Caki2 (cell line): ENCODE measurements at regions not wholly inside any gene's neighbourhood (a gene's known extent, or its start where the extent isn't known, plus 50 kb on each side); places are given as distances from the start of the nearest gene placed in this dataset.

Source experiments
- DNase-seq: peaks from one replicate; pipeline ENCODE4 v3.0.0-alpha.2; 2015; ENCODE audit warnings: low read depth
- in situ Hi-C: cut with HindIII; loops from 2 replicates; pipeline ENCODE4 v1.10.0; 2016; ENCODE audit warnings: low sequenced_read_pairs, low pct_unique_long_range_greater_than_20kb, mixed read lengths

DNA sequence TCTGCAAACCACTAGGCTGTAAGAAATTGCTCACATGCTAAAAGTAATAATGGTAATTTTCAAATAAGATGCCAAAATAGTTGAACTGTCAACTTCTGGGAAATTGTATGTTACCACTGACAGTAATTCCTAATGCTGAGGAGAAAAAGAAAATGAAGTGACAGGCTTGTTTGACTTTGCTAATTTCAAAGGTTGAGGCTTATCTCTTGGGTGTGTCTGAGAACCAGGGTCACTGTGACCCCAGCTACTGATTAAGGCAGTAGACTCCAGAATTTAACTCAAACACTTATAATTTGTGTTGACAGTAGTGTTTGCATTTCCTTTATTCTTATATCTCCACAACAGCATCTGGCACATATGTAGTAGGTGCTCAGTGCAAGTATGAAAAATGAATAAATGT lies 74.6 kb upstream of the PDZRN3 start:
- in situ Hi-C loops, result no loop called here
- no peak for DNase-seq

DNA sequence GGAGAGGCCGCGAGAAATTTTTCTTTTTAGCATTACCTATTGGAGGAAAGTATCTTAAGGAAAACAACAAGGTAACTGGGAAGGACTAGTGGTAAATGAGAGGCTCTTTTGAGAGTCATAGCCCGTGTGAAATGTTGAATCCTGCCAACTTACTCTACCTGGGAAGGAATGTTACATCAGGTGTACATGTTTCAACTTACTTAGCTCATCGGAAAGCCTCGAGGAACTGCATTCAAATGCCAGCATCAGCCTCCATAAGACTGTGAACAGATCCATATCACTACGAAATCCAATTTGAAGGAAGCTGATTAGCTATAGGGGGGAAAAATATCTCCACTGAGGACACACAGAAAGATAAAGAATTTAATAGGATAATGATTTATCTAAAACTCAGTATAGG lies 72.3 kb upstream of the PDZRN3 start:
- no peak for DNase-seq
- in situ Hi-C loops, result no loop called here

DNA sequence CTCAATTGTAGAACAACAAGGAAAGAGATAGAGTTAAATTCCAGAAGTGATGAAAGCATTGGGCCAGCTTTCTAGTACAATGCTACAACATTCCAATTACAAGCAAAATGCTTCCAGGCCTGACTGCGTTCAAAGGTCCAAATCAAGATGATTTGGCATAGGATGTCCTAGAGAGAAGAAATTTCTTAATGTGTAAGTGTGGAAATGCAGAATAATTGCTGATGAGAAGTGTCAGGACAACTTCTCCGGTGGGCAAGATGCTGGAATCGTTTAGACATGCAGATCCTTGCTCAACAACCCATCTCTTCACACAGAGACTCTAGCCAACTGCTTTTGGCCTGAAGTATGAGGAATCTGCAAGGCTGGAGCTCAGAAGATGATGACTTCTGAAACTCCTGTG lies 71.1 kb upstream of the PDZRN3 start:
- DNase-seq, result no peak
- in situ Hi-C loops, result no loop called here

DNA sequence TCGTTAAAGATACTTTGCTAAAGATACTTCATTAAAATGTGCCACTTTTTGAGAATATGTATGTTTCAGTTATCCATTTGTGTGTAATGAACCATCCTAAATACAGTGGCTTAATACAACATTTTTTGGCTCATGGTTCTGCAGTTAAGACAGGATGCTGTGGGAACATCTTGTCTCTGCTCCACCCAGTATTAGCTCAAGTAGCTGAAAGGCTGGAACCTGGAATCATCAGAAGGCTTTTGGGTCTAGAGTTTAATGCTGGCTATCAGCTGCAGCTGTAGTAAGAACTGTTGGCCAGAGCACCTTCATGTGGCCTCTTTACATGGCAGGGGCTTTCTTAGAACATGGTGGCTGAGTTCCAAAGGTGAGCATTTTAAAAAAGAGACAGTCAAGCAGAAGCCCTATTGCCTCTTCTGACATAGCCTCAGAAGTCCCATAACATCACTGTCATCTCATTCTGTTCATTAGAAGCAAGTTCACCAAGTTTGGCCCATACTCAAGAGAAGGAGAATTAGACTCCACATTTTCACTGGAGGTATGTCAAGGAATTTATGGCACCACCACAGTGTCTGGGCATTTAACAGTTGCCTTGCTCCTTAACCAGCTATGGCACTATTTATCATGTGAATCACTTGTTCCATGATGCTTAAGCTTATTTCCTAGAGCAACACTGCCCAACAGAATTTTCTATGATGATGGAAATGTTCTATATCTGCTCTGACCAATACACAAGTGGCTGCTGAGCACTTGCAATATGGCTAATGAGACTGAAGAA lies 70.4 kb upstream of the PDZRN3 start:
- in situ Hi-C loops, result no loop called here
- no peak for DNase-seq

DNA sequence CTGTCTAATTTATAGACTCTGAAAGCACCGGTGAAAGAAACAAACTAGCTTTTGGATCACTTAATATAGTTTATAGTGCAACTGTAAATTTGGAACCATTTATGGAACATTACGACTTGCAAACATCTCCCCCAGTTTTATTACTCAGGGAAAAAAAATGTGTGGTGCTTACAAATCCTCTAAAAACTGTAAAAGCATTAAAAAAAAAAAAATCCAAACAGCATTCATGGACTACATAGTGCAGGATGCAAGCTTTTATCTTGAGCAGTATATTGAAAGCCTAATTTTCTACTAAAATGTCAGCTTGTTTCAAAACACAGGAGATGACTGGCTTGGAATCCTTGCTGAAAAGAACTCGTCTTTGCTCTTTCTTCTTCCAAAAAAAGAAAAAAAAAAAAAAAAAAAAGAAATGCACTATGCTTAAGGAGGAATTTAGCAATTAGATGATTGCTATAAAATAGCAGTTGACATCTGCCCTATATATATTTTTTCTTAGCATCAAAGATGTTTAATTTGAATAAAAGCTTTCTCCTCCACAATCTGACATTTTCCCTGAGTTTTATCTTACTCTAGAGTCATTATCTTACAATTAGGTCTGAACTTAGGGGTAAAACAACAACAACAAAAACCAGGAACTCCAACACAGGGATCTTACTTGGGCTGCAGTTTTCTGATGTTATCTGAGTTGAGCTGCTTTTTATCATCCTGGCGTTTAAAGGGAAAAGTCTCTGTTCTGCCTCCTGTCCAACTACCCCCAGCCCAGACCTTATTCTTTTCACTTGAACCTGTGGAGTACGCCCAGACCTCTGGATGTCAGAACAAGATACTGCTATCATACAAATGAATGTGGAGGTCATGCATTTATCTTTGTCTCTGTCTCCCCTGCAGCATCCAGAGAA lies 62.6 kb upstream of the PDZRN3 start:
- DNase-seq, result no peak
- in situ Hi-C loops, result no loop called here

DNA sequence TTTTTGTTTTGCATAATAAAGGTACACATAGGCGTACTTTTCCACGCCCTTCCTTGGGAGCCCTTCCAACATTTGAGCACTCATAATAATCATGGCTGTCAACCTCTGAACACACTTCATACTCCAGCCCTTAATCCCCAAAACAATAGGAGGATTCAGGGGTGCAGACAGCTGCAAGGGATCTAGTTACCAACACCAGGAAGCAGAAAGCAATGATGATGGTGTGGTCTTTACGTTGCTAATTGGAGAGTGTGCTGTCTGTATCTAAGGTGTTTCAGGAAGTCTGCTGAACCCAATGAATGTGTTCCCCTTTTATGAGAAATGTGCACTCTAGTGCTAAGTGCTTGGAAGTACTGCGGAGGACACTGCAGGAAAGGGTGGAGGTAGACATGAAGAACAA lies 60.3 kb upstream of the PDZRN3 start:
- DNase-seq, result no peak
- in situ Hi-C loops, result no loop called here

DNA sequence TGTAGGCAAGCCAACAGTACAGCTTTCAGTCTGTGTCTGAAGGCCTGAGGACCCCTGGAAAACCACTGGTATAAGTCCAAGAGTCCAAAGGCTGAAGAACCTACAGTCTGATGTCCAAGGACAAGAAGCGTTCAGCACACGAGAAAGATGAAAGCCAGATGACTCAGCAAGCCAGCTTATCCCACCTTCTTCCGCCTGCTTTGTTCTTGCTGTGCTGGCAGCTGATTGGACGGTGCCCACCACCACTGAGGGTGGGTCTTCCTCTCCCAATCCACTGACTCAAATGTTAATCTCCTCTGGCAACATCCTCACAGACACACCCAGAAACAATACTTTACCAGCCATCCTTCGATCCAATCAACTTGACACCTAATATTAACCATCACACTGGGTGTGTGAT lies 59.0 kb upstream of the PDZRN3 start:
- no peak for DNase-seq
- in situ Hi-C loops, result no loop called here

DNA sequence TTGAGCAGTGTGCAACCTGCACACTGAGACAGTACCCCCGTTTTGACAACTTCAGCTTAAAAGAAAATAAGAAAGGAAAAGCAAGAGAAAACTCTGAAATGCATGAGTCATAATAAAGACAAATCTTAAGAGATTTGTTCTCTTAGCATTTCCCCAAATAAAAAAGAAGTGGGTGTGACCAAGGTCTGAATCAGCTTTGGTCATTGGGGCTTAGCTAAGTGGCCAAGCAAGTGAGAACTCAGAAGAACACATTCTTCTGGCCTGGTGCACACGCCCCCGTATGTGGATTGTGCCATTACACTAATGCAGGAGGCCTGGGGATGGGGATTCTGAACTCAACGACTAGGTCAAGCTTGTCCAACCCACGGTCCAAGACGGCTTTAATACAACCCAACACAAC lies 56.9 kb upstream of the PDZRN3 start:
- peak; percentile 5 for DNase-seq
- in situ Hi-C loops, result no loop called here

DNA sequence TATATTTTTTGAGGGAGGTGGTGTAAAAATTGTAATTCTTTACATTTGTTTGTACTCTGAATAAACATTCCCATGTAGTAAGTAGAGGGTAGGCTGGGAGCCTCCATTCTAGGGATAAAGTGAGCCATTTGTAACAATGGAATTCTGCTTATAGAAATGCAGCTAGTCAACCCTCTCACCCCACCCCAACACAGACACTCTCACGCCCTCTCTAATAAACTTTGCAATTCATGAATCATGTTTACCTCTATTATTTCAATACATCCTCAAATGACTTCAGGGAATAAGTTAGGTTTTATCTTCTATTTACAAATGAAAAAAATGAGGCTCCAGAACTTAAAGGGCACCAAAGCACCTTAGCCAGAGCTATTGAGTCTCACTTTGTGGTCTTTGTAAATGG lies 56.5 kb upstream of the PDZRN3 start:
- in situ Hi-C loops, result no loop called here
- DNase-seq, result no peak

DNA sequence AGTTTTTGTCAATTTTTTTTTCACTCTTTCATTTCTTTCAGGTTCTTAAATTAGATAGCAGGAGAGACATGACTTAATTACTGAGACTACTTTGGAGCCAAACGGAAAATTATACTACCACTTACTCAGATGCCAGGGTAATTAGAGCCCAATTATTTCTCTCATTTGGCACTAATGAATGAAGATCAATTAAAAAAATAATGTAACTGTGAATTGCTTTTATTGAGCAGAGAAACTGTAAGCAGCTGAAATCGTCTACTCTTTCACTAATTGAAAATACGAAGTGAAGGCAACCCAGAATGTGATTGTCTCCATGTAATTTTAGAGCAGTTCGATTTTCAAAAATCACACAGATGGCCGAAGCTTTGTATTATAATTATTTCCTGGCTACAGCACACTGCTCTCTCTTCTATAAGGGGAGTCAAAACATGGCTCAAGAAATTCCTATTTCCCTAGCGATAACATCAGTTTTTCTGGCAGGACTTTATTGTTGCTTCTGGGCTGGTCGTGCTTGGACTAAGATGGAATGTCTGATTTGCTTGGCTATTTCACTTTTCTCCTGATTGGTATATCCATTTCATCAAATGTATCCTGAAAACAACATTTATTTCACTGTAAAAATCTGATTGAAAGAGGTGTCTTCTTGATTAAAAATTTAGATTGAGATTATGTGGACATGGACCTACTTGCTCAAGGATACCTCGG lies 55.8 kb upstream of the PDZRN3 start:
- no peak for DNase-seq
- in situ Hi-C loops, result no loop called here

DNA sequence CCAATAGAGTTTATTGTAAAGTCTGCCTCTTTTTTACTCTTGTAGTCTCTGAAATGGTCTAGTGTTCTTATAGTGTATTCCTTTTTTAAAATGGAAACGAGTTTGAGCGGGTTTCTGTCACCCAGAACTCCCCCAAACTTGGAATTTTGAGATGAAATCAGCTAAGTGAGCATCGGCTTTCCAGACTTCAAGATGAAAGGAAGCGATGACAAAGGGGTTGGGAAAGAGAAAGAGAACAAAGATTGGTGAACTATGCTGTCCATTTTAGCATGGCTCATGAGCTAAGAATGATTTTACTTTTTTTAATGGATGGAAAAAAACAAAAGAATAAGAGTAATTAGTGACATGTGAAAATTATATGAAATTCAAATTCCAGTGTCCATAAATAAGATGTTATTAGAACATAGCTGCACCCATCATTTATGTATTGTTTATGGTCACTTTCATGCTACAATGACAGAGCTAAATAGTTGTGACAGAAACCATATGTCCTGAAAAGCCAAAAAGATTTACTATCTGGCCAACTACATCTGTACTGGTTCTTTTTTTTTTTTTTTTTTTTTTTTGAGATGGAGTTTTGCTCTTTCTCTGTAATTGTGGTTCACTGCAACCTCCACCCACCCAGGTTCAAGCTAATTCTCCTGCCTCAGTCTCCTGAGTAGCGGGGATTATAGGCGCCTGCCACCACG lies 52.7 kb upstream of the PDZRN3 start:
- no peak for DNase-seq
- in situ Hi-C loops, result no loop called here
